ENCODE measurements at regions not wholly inside any gene's neighbourhood (a gene's known extent, or its start where the extent isn't known, plus 50 kb on each side); places are given as distances from the start of the nearest gene placed in this dataset.

DNA sequence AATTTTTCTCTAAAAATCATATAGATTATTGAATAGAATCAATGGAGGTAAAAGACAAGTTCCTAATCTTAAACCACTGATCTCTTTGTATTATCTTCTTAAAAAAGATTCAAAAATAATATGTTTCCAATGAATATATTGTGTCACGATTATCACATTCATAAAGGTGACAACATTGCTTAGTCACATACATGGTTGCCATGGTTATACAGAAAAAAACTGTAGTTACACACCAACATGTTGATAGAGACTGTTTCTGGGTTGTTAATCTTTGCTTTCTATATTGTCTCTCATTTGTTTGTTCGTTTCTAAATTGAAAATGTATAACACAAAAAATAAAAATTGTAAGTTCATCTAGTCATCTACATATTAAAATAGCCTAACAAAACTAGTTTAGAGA is 376.0 kb upstream of the ALCAM start:
- TF ChIP-seq CTCF (IDR thresholded peaks at IDR 0.05) = no peak
- H3K9me3 Mint-ChIP-seq (ENCODE audit: unreplicated experiment) = no peaks in the 10 kb centered on the region
- H3K27me3 Mint-ChIP-seq (ENCODE audit: unreplicated experiment) = no peaks in the 10 kb centered on the region
- H3K36me3 Mint-ChIP-seq (ENCODE audit: unreplicated experiment) = no peaks in the 10 kb centered on the region
- peaks cover 13% of the 10 kb centered on the region for H3K4me1 Mint-ChIP-seq (ENCODE audit: unreplicated experiment)
- no peak overlapping the region for H3K27ac Mint-ChIP-seq (ENCODE audit: unreplicated experiment)
- DNase-seq (ENCODE audit: extremely low spot score, unreplicated experiment) = no peak
- H3K4me3 Mint-ChIP-seq (ENCODE audit: unreplicated experiment) = no peak overlapping the region

- peaks cover 13% of the 10 kb centered on the region for H3K4me1 Mint-ChIP-seq (ENCODE audit: unreplicated experiment)
- H3K9me3 Mint-ChIP-seq (ENCODE audit: unreplicated experiment) = peaks cover under 1% of the 10 kb centered on the region
- TF ChIP-seq CTCF (IDR thresholded peaks at IDR 0.05) = no peak
- H3K4me3 Mint-ChIP-seq (ENCODE audit: unreplicated experiment) = no peak overlapping the region
- no peak for DNase-seq (ENCODE audit: extremely low spot score, unreplicated experiment)
- no peak overlapping the region for H3K27ac Mint-ChIP-seq (ENCODE audit: unreplicated experiment)
- H3K36me3 Mint-ChIP-seq (ENCODE audit: unreplicated experiment) = no peaks in the 10 kb centered on the region
- H3K27me3 Mint-ChIP-seq (ENCODE audit: unreplicated experiment) = no peaks in the 10 kb centered on the region
Measured at GRCh38 chr3:104992676-104993075, 374.0 kb upstream of the ALCAM start.

GRCh38 chr3:105006164-105006563 is 360.5 kb upstream of the ALCAM start:
- no peak for DNase-seq (ENCODE audit: extremely low spot score, unreplicated experiment)
- H3K27me3 Mint-ChIP-seq (ENCODE audit: unreplicated experiment) = no peaks in the 10 kb centered on the region
- peaks cover 2% of the 10 kb centered on the region for H3K36me3 Mint-ChIP-seq (ENCODE audit: unreplicated experiment)
- peaks cover 11% of the 10 kb centered on the region for H3K9me3 Mint-ChIP-seq (ENCODE audit: unreplicated experiment)
- TF ChIP-seq CTCF (IDR thresholded peaks at IDR 0.05) = no peak
- no peak overlapping the region for H3K4me3 Mint-ChIP-seq (ENCODE audit: unreplicated experiment)
- H3K4me1 Mint-ChIP-seq (ENCODE audit: unreplicated experiment) = peaks cover 14% of the 10 kb centered on the region
- no peak overlapping the region for H3K27ac Mint-ChIP-seq (ENCODE audit: unreplicated experiment)

DNA sequence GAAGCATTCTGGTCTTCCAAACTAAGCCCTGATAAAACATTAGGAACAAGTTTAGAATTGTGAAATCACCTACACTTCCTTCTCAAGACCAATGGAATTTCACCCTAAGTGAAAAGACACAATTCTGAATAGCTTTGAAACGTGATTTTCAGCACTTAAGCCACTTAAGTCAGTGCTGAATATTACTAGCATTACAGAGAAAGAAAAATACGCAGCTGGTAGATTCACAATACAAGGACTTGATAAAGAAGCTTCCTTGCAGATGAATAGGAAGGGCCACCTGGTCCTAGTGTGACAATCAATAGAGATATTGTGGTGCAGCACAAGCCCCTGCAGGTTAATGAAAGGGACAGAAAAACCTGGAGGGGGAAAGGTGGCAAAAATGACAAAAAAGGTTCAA is 353.1 kb upstream of the ALCAM start:
- H3K36me3 Mint-ChIP-seq (ENCODE audit: unreplicated experiment) = no peaks in the 10 kb centered on the region
- H3K4me3 Mint-ChIP-seq (ENCODE audit: unreplicated experiment) = no peak overlapping the region
- TF ChIP-seq CTCF (IDR thresholded peaks at IDR 0.05) = no peak
- H3K9me3 Mint-ChIP-seq (ENCODE audit: unreplicated experiment) = peaks cover 5% of the 10 kb centered on the region
- DNase-seq (ENCODE audit: extremely low spot score, unreplicated experiment) = no peak
- no peaks in the 10 kb centered on the region for H3K27me3 Mint-ChIP-seq (ENCODE audit: unreplicated experiment)
- H3K4me1 Mint-ChIP-seq (ENCODE audit: unreplicated experiment) = peaks cover 11% of the 10 kb centered on the region
- H3K27ac Mint-ChIP-seq (ENCODE audit: unreplicated experiment) = no peak overlapping the region

DNA sequence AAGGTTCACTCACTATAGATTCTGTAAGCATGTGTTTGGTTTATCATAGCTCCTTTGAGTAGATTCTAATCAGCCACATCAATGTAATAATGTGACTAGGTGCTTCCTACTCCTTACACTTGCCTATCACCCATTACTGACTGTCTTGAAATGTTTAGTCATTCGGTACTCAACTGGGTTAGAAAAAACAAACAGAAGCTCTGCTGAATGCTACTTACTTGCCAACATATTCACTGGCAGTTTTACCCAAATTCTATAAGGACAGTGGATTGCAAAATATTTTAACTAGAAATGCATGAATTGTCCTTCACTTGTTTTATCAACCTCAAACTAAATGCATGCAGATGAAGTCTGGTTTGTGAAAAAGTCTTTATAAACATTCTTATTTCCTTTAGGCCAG is 352.1 kb upstream of the ALCAM start:
- no peak overlapping the region for H3K4me3 Mint-ChIP-seq (ENCODE audit: unreplicated experiment)

More for the DNA sequence above, 352.1 kb upstream of the ALCAM start:
- H3K27ac Mint-ChIP-seq (ENCODE audit: unreplicated experiment) = no peak overlapping the region
- H3K9me3 Mint-ChIP-seq (ENCODE audit: unreplicated experiment) = peaks cover under 1% of the 10 kb centered on the region
- H3K27me3 Mint-ChIP-seq (ENCODE audit: unreplicated experiment) = no peaks in the 10 kb centered on the region
- H3K36me3 Mint-ChIP-seq (ENCODE audit: unreplicated experiment) = no peaks in the 10 kb centered on the region
- no peak for TF ChIP-seq CTCF (IDR thresholded peaks at IDR 0.05)
- H3K4me1 Mint-ChIP-seq (ENCODE audit: unreplicated experiment) = peaks cover 11% of the 10 kb centered on the region
- DNase-seq (ENCODE audit: extremely low spot score, unreplicated experiment) = no peak
